C1 segment of cervical spinal cord (tissue), 14 donors: ENCODE measurements at regions not wholly inside any gene's neighbourhood (a gene's known extent, or its start where the extent isn't known, plus 50 kb on each side); places are given as distances from the start of the nearest gene placed in this dataset.
"Not testable (repeated sequence)": the region's sequence is repeated elsewhere in the genome, so short reads cannot be mapped to it uniquely, and the experiment has no call there.

Experiments
- DNase-seq, 14 donors: peaks; one replicate each; lab custom pipeline; 2025; lab: John Stamatoyannopoulos, UW

DNA sequence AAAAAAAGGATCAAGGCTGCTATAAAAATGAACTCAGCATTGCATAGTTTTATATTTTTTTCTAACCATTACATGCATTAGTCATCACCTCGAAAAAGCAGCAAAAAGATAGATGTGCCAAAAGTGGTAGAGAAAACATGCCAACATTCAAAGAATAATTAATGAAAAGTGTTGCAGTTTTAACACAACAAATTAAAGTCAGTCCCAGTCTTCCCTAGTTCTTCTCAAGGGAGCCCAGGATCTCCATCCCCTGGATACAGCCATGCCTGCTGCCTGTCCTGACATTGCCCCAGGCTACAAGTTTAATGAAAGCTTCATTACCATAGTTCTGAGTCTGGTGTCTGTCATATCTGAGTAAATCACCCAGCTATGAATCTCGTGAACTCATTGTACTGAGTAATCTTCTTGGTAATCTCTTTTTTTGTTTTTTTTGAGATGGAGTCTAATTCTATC, 116.6 kb upstream of the KLF12 start:
- no peak for DNase-seq

DNA sequence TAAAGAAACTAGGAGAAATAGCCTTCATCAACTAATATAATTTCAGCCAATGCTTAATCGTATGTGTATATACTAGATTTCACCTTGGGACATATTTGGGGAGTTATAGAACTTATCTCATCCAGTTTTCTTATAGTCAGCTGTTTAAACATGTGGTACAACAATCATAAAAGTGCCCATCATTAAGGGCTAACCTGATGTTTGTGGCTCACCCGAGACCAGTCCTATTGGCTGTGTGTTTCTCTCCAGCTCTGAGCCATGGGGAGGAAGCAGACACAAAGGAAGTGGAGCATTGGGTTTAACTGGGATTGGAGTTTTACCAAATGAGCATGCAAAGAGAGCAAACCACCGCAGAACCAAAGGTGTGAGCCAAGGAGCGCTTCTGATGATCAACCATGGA, 114.3 kb upstream of the KLF12 start:
- DNase-seq = no peak

DNA sequence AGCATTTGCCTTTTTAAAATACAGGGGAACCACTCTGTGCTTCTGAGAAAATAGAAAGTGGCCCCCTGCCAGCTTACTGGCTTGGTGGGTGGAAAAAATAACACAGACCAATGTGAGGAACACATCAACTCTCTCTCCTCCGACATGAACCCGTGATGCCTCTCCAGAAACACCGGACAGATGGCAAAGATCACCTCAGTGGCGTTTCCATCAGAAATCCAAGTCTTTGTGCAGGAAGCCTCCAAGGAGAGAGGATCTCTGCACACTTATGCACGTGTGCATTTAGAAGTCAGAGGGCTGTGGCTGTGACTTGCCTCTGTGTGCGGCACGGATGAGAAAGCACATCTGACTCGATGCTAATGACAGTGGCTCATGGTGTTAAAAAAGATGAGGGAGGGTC, 112.3 kb upstream of the KLF12 start:
- DNase-seq = peak in 1 of 14 donors; percentile 6

DNA sequence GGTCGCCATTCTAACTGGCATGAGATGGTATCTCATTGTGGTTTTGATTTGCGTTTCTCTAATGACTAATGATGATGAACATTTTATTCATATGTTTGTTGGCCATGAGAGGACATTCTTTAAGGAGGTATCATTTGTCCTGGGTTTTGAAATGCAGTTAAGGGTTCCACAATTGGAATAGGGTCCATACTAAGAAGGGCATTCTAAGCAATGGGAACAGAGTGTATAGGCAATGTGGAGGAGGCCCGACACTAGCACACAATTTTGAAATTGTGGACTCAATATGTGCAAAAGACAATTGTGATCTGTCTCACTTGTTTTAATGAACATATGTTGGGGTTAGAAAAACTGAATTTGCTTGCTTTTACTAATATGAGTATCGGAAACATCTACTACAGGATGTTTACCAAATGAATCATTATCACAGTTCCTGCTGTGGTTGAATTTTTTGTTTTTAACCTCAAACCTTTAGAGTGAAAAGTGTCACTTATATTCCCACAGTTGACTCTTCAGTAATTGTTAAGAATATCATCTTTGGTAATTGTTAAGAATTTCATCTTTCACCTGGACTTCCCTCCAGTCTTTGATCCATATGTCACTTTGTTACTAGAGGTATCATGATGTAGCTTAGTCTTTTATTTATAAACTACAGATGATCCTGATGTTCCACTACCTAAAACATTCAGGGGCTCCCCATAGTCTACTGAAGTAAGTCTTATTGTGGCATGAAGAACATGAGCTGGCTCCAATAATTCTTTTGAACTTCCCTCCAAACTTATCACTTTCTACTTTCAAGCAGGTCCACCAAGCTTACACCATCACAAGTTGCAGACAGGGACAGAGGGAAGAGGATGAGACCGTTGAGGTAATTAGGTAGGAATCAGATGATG, 109.7 kb upstream of the KLF12 start:
- no peak for DNase-seq

DNA sequence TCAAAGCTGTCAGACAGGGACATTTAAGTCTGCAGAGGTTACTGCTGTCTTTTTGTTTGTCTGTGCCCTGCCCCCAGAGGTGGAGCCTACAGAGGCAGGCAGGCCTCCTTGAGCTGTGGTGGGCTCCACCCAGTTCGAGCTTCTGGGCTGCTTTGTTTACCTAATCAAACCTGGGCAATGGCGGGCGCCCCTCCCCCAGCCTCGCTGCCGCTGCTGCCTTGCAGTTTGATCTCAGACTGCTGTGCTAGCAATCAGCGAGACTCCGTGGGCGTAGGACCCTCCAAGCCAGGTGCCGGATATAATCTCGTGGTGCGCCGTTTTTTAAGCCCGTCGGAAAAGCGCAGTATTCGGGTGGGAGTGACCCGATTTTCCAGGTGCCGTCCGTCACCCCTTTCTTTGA, 107.1 kb upstream of the KLF12 start:
- not testable (repeated sequence) for DNase-seq

DNA sequence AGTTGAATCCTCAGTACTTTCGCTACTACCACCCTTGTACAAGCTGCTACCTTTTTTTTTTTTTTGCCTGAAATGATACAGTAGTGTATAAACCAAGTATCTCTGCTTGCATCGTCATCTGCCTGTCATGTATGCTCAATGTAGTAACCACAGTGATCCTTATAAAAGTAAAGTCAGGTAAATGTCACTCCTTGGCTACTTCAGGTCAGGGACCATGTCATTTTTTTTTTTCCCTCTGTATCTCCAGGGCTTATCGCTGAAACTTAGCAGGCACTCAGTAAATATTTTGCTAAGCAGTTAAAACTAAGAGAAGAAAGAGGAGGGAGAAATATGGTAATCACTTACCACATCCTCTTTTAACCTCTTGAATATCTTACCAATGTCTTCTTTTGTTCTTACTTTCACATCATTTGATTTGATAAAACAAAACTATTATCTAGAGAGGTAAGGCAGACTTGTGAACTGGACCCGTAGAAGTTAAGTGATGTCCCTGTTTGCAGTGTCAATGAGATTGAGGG, 96.8 kb upstream of the KLF12 start:
- no peak for DNase-seq

DNA sequence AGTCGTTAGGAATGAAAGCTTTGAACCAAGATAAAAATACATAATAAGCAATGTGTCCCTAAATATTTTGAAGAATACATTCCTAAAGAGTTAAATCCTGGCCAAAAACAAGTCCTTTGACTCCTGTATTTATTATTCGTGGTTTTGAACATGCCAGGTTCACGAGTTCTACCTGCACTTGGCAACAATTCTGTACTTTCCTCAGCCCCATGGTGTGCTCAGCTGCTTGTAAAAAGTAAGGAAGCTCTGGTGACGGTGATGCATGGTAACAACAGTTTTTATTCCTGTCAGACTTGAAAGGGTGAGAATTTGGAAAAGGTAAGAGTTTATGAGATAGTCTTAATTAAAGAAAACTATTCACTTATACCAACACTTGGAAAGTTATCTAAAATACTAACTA, 95.0 kb upstream of the KLF12 start:
- no peak for DNase-seq

DNA sequence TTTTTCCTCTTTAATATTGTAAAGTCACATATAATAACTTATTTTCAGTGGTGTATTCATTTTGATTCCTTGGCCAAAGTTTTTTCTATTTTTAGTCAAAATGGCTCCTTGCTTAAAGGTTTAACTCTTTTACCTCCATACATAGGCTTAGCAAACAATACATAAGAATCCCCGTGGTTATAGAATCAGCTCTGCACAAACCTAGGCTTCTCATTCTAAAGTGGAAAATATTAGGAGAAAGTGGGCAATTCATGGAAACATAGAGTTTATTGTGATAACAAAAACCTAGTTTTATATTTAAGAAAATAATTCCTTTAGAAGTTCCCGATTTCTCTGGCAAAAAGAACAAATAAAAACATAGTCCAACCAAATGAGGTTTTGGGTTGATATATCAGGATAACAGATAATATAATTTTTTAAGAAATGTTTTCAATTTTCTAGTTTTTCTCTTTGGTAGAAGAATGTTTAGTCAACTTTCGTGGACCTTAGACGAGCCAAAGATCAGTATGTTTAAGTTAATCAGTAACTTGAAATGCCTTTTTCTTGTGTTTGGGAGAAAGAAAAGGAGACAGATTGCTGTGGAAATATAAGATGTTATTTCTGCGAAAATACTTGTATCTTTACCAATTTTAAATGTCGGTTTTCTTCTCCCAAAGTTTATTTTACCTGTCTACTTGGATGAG, 93.4 kb upstream of the KLF12 start:
- DNase-seq = no peak

DNA sequence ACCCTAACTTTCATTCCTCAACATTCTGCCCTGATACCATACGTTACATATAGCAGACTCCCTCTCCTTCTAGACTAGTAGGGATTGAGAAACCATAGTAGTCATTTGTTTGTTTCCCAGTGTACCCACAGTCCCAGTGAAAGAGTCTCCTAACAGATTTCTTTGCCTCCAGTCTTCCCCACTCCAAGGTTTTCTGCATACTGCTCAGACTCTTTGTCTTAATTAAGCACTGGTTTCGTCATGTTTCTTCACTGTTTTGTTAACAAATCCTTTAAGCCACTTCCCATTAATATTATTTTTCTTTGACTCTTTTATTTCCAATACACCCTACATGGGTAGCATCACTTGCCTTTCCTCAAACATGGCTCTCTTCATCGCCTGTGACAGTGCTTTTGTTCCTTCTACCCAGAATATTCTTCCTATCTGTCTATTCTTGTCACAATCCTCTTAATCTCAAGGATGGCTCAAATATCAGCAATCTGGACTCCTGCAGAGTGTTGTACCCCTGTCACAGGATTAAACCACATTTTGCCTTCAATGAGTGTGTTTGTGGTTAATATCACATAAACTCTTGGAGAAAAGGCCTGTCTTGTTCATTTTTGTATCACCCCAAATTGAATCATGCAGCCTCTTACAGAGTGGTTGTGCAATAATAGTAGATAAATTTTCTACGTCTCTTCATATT, 92.7 kb upstream of the KLF12 start:
- DNase-seq = no peak

DNA sequence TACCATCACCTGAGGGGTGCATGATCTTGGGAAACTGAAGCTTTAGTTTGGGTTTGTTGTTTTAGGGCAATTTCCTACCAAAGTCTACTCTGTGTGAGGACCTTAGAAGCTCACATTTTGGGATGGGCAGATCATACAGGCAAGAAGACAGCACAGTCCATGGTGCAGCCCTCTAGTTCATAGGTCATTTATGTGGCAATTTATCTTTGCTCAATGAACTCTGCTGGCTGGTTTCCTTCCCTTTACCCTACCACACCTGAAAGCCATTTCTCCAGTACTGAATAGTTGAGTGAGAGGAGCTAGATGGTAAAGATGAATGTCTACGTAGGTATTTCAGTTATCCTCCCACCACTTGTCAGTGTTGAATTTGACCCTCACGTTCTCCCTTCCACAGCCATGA, 87.5 kb upstream of the KLF12 start:
- DNase-seq = no peak

DNA sequence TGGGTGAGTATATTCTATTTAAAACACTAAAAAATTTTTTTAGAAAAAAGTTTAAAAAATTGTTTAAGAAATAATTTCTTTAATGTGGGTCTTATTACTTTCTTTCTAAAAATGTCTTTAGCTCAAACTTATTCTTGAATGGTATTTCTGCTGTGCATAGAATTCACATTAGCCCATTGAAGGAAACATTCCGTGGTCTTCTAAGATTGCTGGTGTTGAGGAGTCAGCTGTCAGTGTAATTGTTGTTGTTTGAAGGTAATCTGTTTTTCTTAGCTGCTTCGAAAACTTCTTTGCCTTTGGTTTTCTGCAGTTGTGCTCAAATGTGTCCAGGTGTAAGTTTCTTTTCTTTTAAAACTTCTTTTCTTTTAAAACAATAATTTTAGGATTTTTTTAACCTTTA, 85.4 kb upstream of the KLF12 start:
- no peak for DNase-seq

DNA sequence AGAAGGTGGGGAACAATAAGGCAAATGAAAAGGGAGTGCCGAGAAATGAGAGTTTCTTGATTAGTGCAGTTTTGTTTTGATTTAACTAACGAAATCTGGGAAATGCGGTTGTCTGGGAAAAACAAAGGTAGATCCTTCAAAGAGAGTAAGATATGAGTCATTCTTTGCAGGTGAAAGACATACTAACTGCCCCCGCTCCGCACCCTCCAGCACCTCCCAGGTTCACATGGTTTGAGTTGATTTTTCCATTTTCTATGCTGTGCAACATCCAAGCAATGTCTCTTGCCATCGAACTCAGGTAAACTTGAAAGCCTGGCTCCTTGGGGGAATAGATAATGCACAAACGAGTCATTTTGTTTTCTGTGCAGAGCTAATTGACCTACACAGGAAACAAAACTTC, 84.1 kb upstream of the KLF12 start:
- DNase-seq = no peak

DNA sequence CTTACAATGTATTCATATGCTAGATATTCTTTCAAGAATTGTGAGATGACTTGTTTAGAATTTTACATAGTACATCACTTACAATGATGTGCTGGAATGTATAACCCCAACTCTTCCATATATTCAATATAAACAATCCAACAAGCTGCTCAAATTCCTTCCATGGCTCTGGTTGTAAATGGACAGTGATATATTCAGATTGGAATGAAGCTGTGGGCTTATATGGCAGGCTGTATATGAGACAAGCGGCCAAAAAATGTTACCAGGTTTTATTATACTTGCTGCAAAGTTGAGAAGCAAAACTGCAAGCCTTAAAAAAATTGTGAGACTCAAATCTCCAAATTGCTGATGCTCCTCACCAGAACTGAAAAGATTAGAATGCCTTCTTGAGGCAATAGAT, 83.6 kb upstream of the KLF12 start:
- DNase-seq = no peak

DNA sequence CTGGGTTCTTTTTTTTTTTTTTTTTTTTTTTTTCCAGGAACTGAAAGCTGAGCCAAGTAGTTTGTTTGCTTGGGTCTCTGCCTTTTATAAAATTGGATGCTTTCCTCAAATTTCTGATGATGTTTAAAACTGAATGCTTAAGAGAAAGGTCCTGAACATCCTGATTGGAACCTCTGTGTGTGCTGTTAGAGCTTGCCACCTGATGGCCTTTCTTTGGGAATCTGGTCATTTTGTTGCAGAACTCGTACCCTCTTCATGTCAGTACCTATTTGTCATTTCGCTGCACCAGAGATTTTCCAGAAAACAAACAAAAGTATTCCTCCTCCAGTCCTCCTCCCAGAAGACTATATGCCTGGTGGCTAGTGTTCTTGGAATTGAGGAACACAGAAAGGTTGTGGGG, 81.2 kb upstream of the KLF12 start:
- no peak for DNase-seq

DNA sequence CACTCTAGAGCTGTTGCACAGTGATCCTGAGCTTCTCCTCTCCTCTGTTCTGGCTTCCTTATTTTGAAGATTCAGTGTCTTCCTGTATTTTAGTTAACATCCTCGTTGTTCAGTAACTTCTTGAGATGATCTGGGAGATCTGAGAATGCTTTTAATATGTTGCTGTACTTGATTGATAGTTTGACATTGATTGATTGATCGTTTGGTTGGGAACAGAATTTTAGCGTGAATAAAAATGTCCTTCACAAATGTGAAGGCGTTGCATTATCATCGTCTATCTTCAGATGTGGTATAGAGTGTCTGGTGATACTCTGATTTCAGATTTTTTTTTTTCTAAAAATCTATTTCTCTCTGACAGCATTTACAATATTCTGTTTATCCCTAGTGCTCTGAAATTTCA, 80.1 kb upstream of the KLF12 start:
- no peak for DNase-seq

DNA sequence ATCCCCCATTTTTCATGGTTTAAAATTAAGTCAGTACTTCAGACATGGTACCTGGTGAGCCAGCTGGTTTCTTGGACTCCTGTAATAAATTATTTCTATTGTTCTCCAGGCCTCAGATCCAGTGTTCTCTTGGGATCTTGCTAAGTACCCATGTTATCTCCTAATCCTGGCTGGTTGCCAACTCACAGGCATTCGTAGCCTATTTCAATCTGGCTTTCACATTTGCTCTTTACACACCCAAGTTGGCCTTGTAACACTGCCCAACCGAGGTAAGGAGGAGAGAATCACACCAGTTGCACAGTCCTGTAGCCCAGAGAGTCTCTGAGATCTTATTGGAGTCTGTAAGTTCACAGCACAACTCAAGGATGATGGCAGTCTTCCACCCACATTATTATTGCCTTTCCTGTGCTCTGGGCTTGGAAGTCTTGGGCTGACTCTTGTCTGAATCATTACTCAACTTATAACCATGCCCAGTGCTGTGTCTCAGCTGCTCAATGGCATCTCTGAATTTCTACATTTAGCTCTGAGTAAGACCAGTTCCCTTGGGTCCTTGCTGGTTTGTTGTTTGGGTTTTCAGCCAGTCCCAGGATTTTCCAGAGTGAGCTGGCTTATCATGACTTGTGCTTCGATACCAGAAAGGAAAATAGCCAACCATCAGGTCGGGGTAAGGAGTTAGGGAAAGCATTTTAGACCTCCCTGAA, 76.6 kb upstream of the KLF12 start:
- DNase-seq = no peak

DNA sequence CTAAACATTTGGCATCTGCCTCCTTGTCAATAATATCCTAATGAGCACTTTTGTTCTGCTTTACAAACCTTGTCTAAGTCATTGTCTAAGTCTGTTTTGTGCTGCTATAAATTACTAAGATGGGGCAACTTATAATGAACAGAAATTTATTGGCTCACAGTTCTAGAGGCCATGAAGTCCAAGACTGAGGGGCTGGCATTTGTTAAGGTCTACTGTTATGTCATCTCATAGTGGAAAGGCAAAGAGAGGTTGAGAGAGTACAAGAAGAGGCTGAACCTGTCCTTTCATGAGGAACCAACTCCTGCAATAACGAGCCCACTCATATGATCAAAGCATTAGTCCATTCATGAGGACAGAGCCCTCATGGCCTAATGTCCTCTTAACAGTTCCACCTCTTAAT, 72.7 kb upstream of the KLF12 start:
- DNase-seq = no peak

DNA sequence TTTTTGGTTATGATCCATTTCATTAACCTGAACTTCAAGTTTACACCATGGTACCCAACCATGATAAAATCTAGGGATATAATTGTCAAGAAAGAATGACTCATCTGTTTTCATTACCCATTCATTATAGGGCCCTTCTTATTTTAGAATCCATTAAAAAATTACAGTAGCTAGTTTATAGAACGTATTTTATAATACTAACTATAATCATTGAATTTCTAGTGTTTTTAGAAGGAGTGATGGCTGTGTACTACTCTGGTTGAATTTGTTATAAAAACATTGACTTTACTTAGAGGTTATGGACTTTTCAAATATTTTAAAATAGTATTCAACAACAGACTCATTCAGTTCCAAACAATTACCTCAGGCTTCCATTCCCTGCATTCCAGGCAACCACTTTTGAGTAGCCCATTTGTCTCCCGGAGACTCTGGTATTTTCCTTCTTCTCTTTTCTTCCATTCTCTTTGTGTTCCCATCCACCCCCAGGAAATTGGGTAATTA, 71.9 kb upstream of the KLF12 start:
- no peak for DNase-seq

DNA sequence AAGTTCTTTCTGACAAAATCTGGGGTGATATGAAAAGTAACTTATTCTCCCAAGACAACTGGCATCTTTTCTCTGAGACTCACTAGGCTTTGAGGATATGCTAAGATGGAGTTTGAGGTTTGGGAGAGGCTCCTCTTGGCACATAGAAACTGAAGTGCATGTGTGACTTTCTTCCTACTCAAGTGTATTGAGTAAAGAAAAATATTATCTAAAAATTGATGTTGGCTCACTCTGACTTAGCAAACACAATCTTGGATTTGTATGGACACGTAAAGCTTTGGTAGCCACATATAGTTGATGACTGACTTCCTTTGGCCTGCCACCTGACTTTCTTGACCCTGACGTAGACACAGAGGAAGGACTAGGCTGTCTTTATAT, 71.1 kb upstream of the KLF12 start:
- DNase-seq = no peak

DNA sequence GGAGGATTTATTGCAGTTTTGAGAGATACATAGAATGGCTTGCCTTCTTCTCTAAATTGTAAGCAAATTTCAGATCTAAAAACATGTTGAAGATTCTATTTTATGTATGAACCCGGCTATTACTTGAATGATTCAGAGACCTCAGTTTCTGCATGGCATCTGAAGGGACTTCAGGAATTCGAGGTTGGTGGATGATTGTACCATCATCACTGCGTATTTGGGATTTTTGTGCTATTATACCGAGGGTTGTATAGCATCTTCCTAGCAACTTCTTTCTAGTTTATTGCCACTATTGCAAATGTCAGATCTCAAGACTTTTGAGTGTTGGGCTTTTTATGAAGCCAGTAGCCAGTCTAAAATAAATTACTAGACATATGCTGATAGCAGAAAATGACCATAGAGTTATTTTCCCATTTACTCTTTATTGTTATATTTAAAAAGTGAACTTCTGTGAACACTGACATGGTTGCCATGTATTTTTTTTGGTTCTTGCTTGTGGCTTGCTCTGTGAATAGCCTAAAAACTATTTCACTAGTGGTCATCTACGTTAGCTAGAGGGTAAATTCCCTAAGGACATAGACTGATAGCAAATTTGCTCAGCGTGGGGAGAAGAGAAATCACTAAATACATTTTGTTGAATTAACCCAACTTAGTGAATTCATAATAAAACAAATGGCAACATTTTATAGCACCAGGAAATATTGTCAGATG, 70.6 kb upstream of the KLF12 start:
- no peak for DNase-seq

DNA sequence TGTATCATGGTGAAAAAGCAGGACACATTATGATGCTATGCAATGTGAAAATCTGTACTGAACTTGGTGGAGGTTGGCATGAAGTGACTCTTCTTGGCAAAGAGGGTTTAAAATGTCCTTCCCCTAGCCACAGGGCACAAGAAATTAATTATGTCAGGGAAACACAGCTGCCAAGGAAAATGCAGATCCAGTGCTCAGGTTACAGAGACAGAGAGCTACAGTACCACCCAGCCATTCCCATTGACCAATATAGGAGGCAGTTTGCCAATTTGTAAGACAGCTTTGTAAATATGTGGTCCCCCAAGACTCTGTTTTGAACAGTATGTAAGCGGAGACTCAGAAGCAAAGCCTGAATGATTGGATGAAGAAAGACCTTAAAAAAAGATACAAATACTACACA, 69.4 kb upstream of the KLF12 start:
- no peak for DNase-seq
